HepG2 (cell line): ENCODE measurements at regions not wholly inside any gene's neighbourhood (a gene's known extent, or its start where the extent isn't known, plus 50 kb on each side); places are given as distances from the start of the nearest gene placed in this dataset.

Experiments
- ARID3A ChIP-seq: IDR thresholded peaks from 2 replicates; pipeline ENCODE4 v1.6.1; 2012; ENCODE audit warnings: low read depth, low read length, improper control_type of control experiment
- MATR3 ChIP-seq: sonication (generic); formaldehyde crosslinking; IDR thresholded peaks from 2 replicates; pipeline ENCODE4 v1.4.0; 2020; ENCODE audit warnings: missing genetic modification reagents
- NR2C2 ChIP-seq: sonication (generic); formaldehyde crosslinking; IDR thresholded peaks from 2 replicates; pipeline ENCODE4 v1.4.0; 2020; ENCODE audit warnings: missing genetic modification reagents, mild to moderate bottlenecking, moderate library complexity, borderline replicate concordance
- SRY ChIP-seq: sonication (generic); formaldehyde crosslinking; IDR thresholded peaks from 2 replicates; pipeline ENCODE4 v1.8.0; 2022; ENCODE audit warnings: mild to moderate bottlenecking, missing genetic modification reagents
- WIZ ChIP-seq: sonication (generic); formaldehyde crosslinking; IDR thresholded peaks from 2 replicates; pipeline ENCODE4 v1.5.1; 2020; ENCODE audit warnings: mild to moderate bottlenecking, missing genetic modification reagents
- ZBTB20 ChIP-seq: sonication (generic); formaldehyde crosslinking; IDR thresholded peaks from 2 replicates; pipeline ENCODE4 v1.8.1; 2023; ENCODE audit warnings: missing genetic modification reagents, low read depth, mild to moderate bottlenecking, borderline replicate concordance
- ZFP82 ChIP-seq: sonication (generic); formaldehyde crosslinking; IDR thresholded peaks from 2 replicates; pipeline ENCODE4 v1.5.1; 2020; ENCODE audit warnings: mild to moderate bottlenecking, missing genetic modification reagents, borderline replicate concordance
- ZNF292 ChIP-seq: sonication (generic); formaldehyde crosslinking; IDR thresholded peaks from 2 replicates; pipeline ENCODE4 v1.8.1; 2022; ENCODE audit warnings: mild to moderate bottlenecking, low read depth, missing genetic modification reagents, borderline replicate concordance
- TF ChIP-seq, protein P1 (sequence below), 2 experiments: IDR thresholded peaks; 2 replicates each; pipeline ENCODE4 v1.6.1; 2011 to 2012; ENCODE audit warnings: low read length in 2 of 2, borderline replicate concordance in 1 of 2, low read depth in 1 of 2, mild to moderate bottlenecking in 1 of 2, moderate library complexity in 1 of 2
- TF ChIP-seq, protein P2 (sequence below): sonication (generic); formaldehyde crosslinking; IDR thresholded peaks from 2 replicates; pipeline ENCODE4 v1.5.0; 2020; ENCODE audit warnings: missing genetic modification reagents, mild to moderate bottlenecking, borderline replicate concordance

- TF ChIP-seq, protein P1, sequence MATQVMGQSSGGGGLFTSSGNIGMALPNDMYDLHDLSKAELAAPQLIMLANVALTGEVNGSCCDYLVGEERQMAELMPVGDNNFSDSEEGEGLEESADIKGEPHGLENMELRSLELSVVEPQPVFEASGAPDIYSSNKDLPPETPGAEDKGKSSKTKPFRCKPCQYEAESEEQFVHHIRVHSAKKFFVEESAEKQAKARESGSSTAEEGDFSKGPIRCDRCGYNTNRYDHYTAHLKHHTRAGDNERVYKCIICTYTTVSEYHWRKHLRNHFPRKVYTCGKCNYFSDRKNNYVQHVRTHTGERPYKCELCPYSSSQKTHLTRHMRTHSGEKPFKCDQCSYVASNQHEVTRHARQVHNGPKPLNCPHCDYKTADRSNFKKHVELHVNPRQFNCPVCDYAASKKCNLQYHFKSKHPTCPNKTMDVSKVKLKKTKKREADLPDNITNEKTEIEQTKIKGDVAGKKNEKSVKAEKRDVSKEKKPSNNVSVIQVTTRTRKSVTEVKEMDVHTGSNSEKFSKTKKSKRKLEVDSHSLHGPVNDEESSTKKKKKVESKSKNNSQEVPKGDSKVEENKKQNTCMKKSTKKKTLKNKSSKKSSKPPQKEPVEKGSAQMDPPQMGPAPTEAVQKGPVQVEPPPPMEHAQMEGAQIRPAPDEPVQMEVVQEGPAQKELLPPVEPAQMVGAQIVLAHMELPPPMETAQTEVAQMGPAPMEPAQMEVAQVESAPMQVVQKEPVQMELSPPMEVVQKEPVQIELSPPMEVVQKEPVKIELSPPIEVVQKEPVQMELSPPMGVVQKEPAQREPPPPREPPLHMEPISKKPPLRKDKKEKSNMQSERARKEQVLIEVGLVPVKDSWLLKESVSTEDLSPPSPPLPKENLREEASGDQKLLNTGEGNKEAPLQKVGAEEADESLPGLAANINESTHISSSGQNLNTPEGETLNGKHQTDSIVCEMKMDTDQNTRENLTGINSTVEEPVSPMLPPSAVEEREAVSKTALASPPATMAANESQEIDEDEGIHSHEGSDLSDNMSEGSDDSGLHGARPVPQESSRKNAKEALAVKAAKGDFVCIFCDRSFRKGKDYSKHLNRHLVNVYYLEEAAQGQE (IDR thresholded peaks at IDR 0.05; ENCODE audit: borderline replicate concordance in 1 of 2, low read depth in 1 of 2, low read length in 2 of 2) = no peak
- no peak for TF ChIP-seq ARID3A
- TF ChIP-seq WIZ (CRISPR knock-in tag) = no peak
- no peak for TF ChIP-seq NR2C2 (CRISPR knock-in tag)
- no peak for TF ChIP-seq ZNF292
- no peak for TF ChIP-seq SRY (CRISPR knock-in tag)
- TF ChIP-seq, protein P2, sequence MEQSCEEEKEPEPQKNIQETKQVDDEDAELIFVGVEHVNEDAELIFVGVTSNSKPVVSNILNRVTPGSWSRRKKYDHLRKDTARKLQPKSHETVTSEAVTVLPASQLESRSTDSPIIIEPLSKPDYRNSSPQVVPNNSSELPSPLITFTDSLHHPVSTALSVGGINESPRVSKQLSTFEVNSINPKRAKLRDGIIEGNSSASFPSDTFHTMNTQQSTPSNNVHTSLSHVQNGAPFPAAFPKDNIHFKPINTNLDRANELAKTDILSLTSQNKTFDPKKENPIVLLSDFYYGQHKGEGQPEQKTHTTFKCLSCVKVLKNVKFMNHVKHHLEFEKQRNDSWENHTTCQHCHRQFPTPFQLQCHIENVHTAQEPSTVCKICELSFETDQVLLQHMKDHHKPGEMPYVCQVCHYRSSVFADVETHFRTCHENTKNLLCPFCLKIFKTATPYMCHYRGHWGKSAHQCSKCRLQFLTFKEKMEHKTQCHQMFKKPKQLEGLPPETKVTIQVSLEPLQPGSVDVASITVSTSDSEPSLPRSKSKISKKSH (CRISPR knock-in tag) = no peak
- TF ChIP-seq ZFP82 = no peak
- no peak for TF ChIP-seq ZBTB20
- no peak for TF ChIP-seq MATR3 (CRISPR knock-in tag)
- TF ChIP-seq, all 625 proteins: peak for 0
Observed at GRCh38 chr11:105367129-105367528, 227.6 kb upstream of the CARD18 start (continued).
